Body of pancreas (tissue), 4 donors: ENCODE measurements at regions not wholly inside any gene's neighbourhood (a gene's known extent, or its start where the extent isn't known, plus 50 kb on each side); places are given as distances from the start of the nearest gene placed in this dataset.

Experiments used
- ATAC-seq: fragments of 150-250 bp; one replicate; pipeline ENCODE4 v1.9.1; 2016
- DNase-seq, 4 donors: peaks; one replicate each; pipeline ENCODE4 v3.0.0-alpha.2; 2019
- H3K27ac ChIP-seq, 4 donors: fragments of 200-600 bp; sonication (generic); 1 replicate in 3 of 4; 2 replicates in 1 of 4; pipeline versions ENCODE4 v1.5.1 to v1.6.1; 2016 to 2019; ENCODE audit warnings: mild to moderate bottlenecking in 1 of 4, mixed read lengths in 1 of 4, moderate library complexity in 1 of 4
- H3K27me3 ChIP-seq, 2 donors: fragments of 200-600 bp; sonication (generic); one replicate each; pipeline ENCODE4 v1.6.0; 2016; ENCODE audit warnings: mild to moderate bottlenecking in 1 of 2
- H3K36me3 ChIP-seq, 2 donors: fragments of 200-600 bp; sonication (generic); replicated peaks in 1 of 2; 2 replicates each; pipeline ENCODE4 v1.5.1; 2016; ENCODE audit warnings: low read depth in 2 of 2; ENCODE audit not compliant: insufficient read depth in 1 of 2
- H3K4me1 ChIP-seq: fragments of 200-600 bp; sonication (generic); one replicate; pipeline ENCODE4 v1.6.0; 2016
- H3K4me3 ChIP-seq, 2 donors: fragments of 200-600 bp; sonication (generic); 1 replicate in 1 of 2; 2 replicates in 1 of 2; pipeline ENCODE4 v1.5.1; 2016 to 2019
- H3K9me3 ChIP-seq, 3 donors: fragments of 200-600 bp; sonication (generic); 1 replicate in 2 of 3; 2 replicates in 1 of 3; pipeline ENCODE4 v1.5.1; 2016
- CTCF ChIP-seq, 7 experiments: fragments of 450-650 bp in 4 of 7; fragments of 200-600 bp in 3 of 7; sonication (generic) in 3 of 7; IDR thresholded peaks; one replicate each; pipeline ENCODE4 v1.5.1; 2016 to 2019; ENCODE audit warnings: antibody characterized with exemption in 7 of 7
- POLR2A ChIP-seq, 3 donors: fragments of 450-650 bp; IDR thresholded peaks; one replicate each; pipeline ENCODE4 v1.6.1; 2016; ENCODE audit warnings: antibody characterized with exemption in 3 of 3, mild to moderate bottlenecking in 2 of 3
- WGBS, 2 donors: methylation state at CpG; one replicate each; pipeline ENCODE4 v1.1.5; 2017; 5-methylcytosine and 5-hydroxymethylcytosine counted together
- intact Hi-C: fragments of 100-400 bp; cut with DNase I; formaldehyde crosslinking; loops from one replicate; pipeline ENCODE4 v1.15.1; 2023

- no peaks in the 10 kb centered on the region for H3K9me3 ChIP-seq
- no peak overlapping the region for H3K27ac ChIP-seq
- intact Hi-C loops, result no loop called here
- DNase-seq (no peak), ATAC-seq (no peak)
- no peaks in the 10 kb centered on the region for H3K36me3 ChIP-seq
- H3K4me1 ChIP-seq, result no peaks in the 10 kb centered on the region
- no peaks in the 10 kb centered on the region for H3K27me3 ChIP-seq
- H3K4me3 ChIP-seq, result no peak overlapping the region
- TF ChIP-seq POLR2A (IDR thresholded peaks at IDR 0.05) (no peak), CTCF (IDR thresholded peaks at IDR 0.05) (no peak)
These were observed 58.7 kb upstream of the PAPPA start for GRCh38 chr9:116094846-116095245.

GRCh38 chr9:116095403-116095802 is 58.2 kb upstream of the PAPPA start:
- no peak overlapping the region for H3K4me3 ChIP-seq
- no peaks in the 10 kb centered on the region for H3K9me3 ChIP-seq
- 43 to 65% methylated on average over 2 of the region's 2 CpGs for WGBS, 2 donors
- intact Hi-C loops, result no loop called here
- ATAC-seq (no peak), DNase-seq (no peak)
- no peaks in the 10 kb centered on the region for H3K4me1 ChIP-seq
- H3K27me3 ChIP-seq, result no peaks in the 10 kb centered on the region
- no peaks in the 10 kb centered on the region for H3K36me3 ChIP-seq
- no peak overlapping the region for H3K27ac ChIP-seq
- TF ChIP-seq POLR2A (IDR thresholded peaks at IDR 0.05) (no peak), CTCF (IDR thresholded peaks at IDR 0.05) (no peak)

GRCh38 chr9:116096046-116096445 is 57.5 kb upstream of the PAPPA start:
- Histone ChIP-seq H3K4me3 (no peak overlapping the region), H3K27me3 (no peaks in the 10 kb centered on the region), H3K36me3 (no peaks in the 10 kb centered on the region), H3K4me1 (no peaks in the 10 kb centered on the region), H3K27ac (no peak overlapping the region), H3K9me3 (no peaks in the 10 kb centered on the region)
- ATAC-seq, result no peak
- DNase-seq, result no peak
- TF ChIP-seq CTCF (IDR thresholded peaks at IDR 0.05) (no peak), POLR2A (IDR thresholded peaks at IDR 0.05) (no peak)
- intact Hi-C loops, result no loop called here
- 45 to 61% methylated on average over 4 of the region's 4 CpGs for WGBS, 2 donors

- Histone ChIP-seq H3K4me3 (no peak overlapping the region), H3K4me1 (no peaks in the 10 kb centered on the region), H3K27ac (no peak overlapping the region), H3K27me3 (no peaks in the 10 kb centered on the region), H3K36me3 (no peaks in the 10 kb centered on the region), H3K9me3 (no peaks in the 10 kb centered on the region)
- WGBS, 2 donors, result 11 to 21% methylated on average over 3 of the region's 3 CpGs
- intact Hi-C loops, result no loop called here
- ATAC-seq, result no peak
- no peak for TF ChIP-seq CTCF (IDR thresholded peaks at IDR 0.05)
- no peak for TF ChIP-seq POLR2A (IDR thresholded peaks at IDR 0.05)
- DNase-seq, result no peak
These were observed 56.7 kb upstream of the PAPPA start for GRCh38 chr9:116096853-116097252.

DNA sequence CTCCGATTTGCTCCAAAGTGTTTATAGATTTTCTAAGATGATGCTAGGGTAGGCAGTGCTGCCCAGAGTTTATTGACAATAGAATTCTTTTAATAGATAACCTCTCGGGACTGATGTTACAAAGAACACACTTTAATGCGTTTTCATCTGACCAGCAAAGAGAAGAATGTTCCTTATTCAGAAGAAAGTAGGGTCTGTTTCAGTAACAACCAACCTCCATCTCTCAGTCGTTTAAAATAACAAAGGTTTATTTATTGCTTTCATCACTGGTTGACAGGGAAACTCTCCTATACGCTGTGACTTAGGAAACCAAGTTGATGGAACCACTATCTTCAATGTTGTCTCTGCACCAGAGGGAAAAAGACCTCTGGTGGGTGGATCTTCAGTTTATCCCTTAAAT is 55.1 kb upstream of the PAPPA start:
- H3K36me3 ChIP-seq, result no peaks in the 10 kb centered on the region
- H3K9me3 ChIP-seq, result no peaks in the 10 kb centered on the region
- no peaks in the 10 kb centered on the region for H3K27me3 ChIP-seq
- WGBS, 2 donors, result 22 to 37% methylated on average over 5 of the region's 5 CpGs
- ATAC-seq (no peak), DNase-seq (no peak)
- H3K4me3 ChIP-seq, result no peak overlapping the region
- H3K4me1 ChIP-seq, result no peaks in the 10 kb centered on the region
- no peak overlapping the region for H3K27ac ChIP-seq
- intact Hi-C loops, result no loop called here
- no peak for TF ChIP-seq POLR2A (IDR thresholded peaks at IDR 0.05)
- TF ChIP-seq CTCF (IDR thresholded peaks at IDR 0.05), result no peak
